Occipital lobe (tissue), 1 donor: ENCODE measurements at regions not wholly inside any gene's neighbourhood (a gene's known extent, or its start where the extent isn't known, plus 50 kb on each side); places are given as distances from the start of the nearest gene placed in this dataset.
A peak's percentile ranks its signal among the peaks of the same experiment; 100 is the strongest.

Source experiments
- DNase-seq: peaks from one replicate; lab custom pipeline; 2025; lab: John Stamatoyannopoulos, UW

DNA sequence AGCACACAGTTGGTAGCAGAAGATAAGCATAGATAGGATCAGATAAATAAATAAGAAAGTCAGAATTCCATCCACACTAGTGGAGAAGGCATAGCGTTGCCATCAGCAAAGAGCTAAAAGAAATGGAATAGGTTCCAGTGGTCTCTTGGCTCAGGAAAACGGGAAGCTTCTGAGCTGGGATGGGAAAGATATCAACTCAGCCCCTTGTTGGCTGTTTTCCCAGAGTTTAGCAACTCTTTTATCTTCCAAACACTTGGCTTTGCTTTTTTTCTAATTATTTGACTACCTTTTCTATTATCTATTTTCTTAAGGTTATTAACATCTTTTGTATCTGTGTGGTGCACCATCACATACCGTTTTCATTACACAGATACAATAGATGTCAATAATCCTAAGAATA is 445.7 kb upstream of the TRPC7 start:
- DNase-seq = no peak

GRCh38 chr5:136810261-136810801 is 445.0 kb upstream of the TRPC7 start:
- peak; percentile 10 for DNase-seq

- DNase-seq = no peak
Observed at GRCh38 chr5:136809382-136809781, 444.0 kb upstream of the TRPC7 start.

DNA sequence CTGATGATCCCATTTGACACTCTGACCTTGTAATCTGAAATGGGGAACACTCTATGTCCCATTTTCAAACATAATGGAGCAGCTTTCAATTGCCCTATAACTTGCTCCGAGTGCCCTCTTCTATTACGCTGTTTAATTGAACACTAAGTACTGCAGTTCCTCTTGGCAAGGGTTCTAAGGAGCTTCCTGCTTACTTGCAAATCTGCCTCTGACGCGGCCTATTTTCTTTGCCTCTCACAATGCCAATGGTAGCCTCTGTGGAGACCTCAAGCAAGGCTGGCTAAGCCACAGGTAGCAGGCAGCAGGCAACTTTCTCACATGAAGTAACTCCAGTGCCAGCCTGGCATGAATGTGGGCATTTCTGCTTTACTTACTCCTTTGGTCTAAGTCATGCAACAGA is 443.4 kb upstream of the TRPC7 start:
- DNase-seq = no peak

DNA sequence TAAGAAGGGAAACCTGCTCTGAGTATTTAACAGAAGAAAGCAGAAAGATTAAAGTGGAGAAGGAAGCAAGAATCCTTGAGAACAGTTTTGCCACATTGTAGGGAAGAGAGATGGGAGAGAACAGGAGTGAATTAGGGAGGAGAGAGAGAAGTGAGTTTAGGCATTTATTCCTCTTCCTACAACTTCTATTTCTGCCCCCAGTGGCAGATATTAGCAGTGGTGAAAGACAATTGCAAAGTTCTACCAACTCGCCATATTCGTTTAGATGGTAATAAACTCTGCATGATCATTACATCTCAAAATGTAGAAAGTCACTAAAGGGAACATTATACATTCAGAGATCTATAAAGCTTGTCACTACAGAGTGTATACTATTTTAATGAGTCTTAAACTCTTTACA is 440.1 kb upstream of the TRPC7 start:
- no peak for DNase-seq

DNA sequence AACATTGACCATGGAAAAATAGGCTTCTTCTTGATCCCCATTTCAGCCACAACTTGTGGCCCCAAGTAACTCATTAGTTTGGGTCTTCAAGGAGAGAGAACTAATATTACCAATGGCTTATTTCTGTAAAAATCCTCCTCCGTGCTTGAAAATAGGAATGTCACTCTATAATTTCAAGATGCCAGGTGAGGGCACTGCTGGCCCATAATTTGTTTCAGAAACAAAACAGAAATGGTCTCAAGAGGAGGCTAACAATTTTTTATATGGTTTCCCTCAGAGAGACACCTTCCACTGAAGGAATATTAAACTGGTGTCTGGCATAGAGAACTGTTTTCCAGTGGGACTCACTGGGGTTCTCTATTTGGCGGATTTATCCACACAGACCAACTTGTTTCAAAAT is 437.0 kb upstream of the TRPC7 start:
- DNase-seq = peak; percentile 19

DNA sequence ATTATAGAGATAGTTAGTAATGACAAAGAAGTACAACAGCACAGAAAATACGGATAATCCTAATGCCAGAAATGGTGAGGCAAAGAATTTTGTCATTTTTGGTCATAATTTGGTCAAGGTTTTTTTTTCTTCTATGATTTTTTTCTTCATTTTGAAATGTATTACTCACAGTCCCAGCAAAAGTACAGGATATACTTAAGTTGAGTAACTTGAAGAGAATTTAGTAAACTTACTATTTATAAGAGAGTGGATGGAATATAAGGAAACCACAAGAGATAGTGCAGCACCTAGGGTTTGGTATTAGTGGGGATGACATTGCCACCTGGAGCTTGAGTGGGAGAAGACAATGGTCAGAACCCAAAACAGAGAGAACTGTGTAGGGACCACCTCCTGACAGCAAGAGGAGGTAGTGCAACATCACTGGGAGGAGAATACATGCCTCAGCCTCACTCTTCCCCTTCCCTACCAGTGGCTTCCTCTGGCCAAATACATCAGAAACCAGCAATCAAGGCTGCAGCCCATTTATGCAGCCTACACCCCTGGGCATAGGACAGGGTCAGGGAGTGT is 434.5 kb upstream of the TRPC7 start:
- no peak for DNase-seq

- no peak for DNase-seq
Observed at GRCh38 chr5:136793300-136793699, 428.0 kb upstream of the TRPC7 start.

GRCh38 chr5:136781464-136781863 is 416.1 kb upstream of the TRPC7 start:
- no peak for DNase-seq

DNA sequence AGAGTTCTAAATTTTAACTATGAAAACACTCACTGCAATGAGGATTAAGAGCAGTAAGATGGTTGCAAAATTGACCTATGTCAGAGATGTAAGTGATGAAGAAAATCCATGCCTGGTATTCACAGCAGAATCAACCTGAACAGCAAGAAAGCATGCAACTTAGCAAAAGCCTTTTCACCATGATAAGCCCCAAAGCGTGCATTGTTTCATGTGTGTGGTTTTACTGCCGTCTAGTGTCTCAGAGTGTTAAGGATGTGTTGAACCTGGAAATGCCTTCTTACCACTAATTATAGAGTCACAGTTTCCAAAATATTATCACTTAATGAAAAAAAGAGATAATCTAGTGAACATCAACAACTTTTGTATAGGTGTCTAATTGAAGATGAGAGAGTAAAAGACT is 415.2 kb upstream of the TRPC7 start:
- DNase-seq = no peak

- DNase-seq = no peak
Observed at GRCh38 chr5:136776022-136776927, 410.9 kb upstream of the TRPC7 start.

DNA sequence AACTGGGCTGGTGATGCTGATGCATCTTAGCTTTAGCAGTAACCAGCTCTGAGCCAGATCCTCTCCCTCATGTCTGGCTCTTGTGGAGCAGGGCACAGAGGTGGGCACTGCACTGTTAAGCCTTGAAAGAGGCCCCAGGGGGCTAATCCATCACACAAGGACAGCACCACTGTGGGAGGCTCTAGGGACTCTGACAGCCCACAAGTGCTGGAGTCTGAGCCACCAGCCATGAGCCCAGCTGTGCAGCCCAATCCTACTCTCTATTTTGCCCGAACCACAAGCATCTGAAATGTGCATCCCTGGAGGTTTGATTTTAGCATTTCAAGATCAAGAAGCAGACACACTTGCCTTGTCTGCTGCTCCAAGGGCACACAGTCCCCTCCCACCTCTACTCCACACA is 407.1 kb upstream of the TRPC7 start:
- DNase-seq = no peak

GRCh38 chr5:136769900-136770684 is 404.7 kb upstream of the TRPC7 start:
- DNase-seq = peak; percentile 65

DNA sequence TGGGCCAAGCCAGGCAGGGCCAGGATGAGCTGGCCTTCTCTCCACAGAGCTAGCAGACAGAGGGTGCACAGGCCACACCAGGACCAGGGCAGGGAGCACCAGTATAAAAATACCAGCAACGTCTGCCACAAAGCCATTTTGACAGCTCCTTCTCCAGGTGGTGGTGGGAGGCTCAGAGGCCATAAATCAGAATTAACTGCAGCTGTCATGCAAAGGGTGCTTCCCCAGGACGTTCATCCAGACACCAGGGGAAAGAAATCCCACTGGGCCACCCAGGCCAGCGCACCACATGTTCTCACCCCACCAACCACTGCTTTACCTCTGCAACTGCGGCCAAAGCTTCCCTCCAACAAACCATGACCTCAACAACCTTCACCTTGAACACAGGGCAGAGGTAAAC is 403.7 kb upstream of the TRPC7 start:
- no peak for DNase-seq

DNA sequence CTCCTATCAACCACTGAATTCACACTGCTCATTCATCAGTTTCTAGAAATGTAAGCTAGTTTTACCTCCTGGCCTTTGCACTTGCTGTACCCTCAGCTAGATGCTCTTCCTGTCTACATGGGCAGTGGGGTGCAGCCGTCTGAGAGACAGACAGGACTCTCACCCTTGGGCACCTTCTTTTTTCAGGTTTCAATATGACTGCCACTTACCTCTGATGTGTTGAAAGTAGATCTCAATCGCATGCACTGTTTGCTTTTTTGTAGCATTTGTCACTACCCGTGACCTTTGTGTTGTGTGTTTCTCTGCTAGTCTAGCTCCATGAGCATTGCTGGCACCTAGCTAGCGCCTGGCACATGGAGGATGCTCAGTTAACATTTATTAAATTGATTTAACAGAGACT is 403.1 kb upstream of the TRPC7 start:
- DNase-seq = no peak

DNA sequence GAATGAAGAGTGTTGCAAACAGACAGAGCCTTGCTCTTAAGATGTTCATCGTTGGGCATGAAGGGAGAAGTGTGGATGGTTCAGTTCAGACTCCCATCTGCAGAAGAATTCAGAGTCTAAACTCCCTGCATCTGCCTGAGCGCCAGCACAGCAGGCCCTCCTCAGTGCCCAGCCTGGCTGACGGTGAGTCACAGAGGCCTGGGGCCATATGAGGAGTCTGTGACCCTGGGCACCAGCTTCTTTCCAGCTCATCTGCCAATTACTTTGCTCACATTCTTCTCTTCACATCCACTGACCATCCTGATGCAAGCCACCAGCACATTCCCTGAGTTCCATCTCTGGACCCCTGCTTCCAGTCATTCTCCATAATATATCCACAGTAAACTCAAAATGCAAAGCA is 401.1 kb upstream of the TRPC7 start:
- no peak for DNase-seq

DNA sequence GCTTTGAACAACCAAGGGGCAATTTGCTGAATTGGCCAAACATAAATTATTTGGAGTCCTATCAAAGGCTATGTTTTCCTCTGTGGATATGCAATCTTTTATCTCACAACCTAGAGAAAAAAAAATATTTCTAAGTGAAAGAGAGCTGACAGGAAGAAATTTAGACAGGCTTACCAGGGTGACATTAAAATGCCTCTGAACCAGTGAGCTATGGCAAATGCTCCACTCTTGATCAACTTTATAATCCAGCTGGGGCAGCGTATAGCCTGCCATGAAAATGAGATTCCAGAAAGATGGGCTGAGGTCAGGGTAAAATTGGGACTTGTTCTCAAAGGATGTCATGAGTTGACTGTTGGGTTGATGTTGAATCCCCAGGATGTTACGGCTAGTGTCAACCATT is 399.3 kb upstream of the TRPC7 start:
- DNase-seq = no peak

DNA sequence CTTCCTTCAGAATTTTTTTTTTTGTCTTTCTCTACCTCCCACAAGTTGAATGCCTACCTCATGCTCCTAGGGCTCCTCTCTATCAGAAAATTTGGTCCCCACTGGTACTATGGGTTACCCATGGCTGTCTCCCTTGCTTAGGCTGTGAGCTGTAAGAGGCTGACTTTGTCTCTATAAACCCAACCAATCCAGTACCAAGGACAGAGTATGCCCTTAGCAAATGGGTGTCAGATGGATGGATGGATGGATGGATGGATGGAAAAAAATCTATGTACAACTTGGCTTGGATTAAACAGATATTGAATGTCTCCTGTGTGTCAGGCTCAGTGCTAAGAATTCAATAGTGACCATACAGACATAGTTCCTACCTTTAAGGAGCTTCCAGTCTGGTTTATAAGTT is 398.2 kb upstream of the TRPC7 start:
- no peak for DNase-seq

- DNase-seq = no peak
Observed at GRCh38 chr5:136754216-136754615, 388.9 kb upstream of the TRPC7 start.

DNA sequence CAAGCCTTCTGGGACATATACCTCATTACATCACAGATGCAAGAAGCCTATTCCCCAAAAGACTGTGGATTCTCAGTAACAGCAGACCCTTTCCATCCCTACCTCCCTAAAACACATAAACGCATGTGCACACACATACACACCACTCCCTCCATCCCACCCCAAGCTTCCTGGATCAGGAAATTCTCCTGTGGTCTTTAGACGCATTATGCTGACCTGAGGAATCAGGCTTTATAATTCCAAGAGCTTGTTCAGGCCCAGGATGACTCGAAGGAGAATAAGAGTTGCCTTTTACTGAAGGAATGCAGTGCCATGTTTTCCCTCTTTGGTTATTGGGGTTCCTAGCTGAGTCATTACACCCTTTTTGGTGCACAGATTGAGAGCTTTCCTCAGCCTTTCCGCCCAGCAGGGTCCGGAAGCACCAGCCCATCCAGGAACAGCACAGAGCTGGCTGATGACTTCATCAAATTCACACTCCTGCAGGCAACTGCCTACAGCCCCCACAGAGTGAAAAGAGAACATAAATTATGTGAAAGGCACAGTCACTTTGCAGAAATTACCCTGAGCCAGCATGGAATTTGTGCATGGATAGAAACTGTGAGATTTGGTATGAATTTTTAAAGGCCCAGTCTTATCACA is 385.0 kb upstream of the TRPC7 start:
- DNase-seq = peak; percentile 10

- DNase-seq = no peak
Observed at GRCh38 chr5:136749016-136749415, 383.7 kb upstream of the TRPC7 start.

- DNase-seq = no peak
Observed at GRCh38 chr5:136743052-136743451, 377.7 kb upstream of the TRPC7 start.
